HEK293 (cell line): ENCODE measurements at regions not wholly inside any gene's neighbourhood (a gene's known extent, or its start where the extent isn't known, plus 50 kb on each side); places are given as distances from the start of the nearest gene placed in this dataset.

Experiments
- CTCF ChIA-PET: fragments of 350-600 bp; formaldehyde crosslinking; extraction: SDS; loops from one replicate; lab custom pipeline; 2021; ENCODE audit warnings: antibody characterized with exemption; lab: Yijun Ruan, JAX
- POLR2A ChIA-PET: fragments of 300-600 bp; formaldehyde crosslinking; extraction: SDS; loops from one replicate; lab custom pipeline; 2020; ENCODE audit warnings: antibody characterized with exemption, inconsistent platforms; lab: Yijun Ruan, JAX
- H3K27ac ChIP-seq: fragments of 200-500 bp; sonication (Bioruptor generic); 2 replicates; pipeline ENCODE4 v1.5.1; 2014; ENCODE audit warnings: low read depth, low read length, control low read depth, inconsistent platforms; ENCODE audit errors: extremely low read depth
- H3K36me3 ChIP-seq, 2 experiments: fragments of 200-500 bp in 1 of 2; sonication (Bioruptor generic) in 1 of 2; 1 replicate in 1 of 2; 2 replicates in 1 of 2; pipeline ENCODE4 v1.5.1; 2014 to 2017; ENCODE audit warnings: inconsistent platforms in 2 of 2, low read length in 2 of 2; ENCODE audit not compliant: control insufficient read depth in 2 of 2, insufficient read depth in 1 of 2
- H3K4me1 ChIP-seq: fragments of 200-500 bp; sonication (Bioruptor generic); 2 replicates; pipeline ENCODE4 v1.5.1; 2014; ENCODE audit warnings: mild to moderate bottlenecking, low read length, inconsistent platforms; ENCODE audit not compliant: control insufficient read depth, insufficient read depth
- H3K4me3 ChIP-seq: 2 replicates; pipeline ENCODE4 v1.5.1; 2011; ENCODE audit warnings: low read depth, mild to moderate bottlenecking, control low read depth, low read length, moderate library complexity
- H3K9me3 ChIP-seq: fragments of 200-500 bp; sonication (Bioruptor generic); 2 replicates; pipeline ENCODE4 v1.5.1; 2014; ENCODE audit warnings: low read depth, low read length, inconsistent platforms; ENCODE audit not compliant: control insufficient read depth, insufficient read depth
- GLIS1 ChIP-seq: fragments of 450-650 bp; formaldehyde crosslinking; IDR thresholded peaks from 2 replicates; pipeline ENCODE4 v1.5.1; 2016; ENCODE audit warnings: missing biosample characterization, missing genetic modification characterization
- PRDM1 ChIP-seq: fragments of 450-650 bp; formaldehyde crosslinking; IDR thresholded peaks from 2 replicates; pipeline ENCODE4; 2016; ENCODE audit warnings: missing biosample characterization, missing genetic modification characterization
- PRDM6 ChIP-seq: fragments of 450-650 bp; formaldehyde crosslinking; IDR thresholded peaks from 2 replicates; pipeline ENCODE4 v1.5.1; 2017; ENCODE audit warnings: missing biosample characterization, missing genetic modification characterization
- ZNF157 ChIP-seq: fragments of 450-650 bp; formaldehyde crosslinking; IDR thresholded peaks from 2 replicates; pipeline ENCODE4 v1.5.1; 2016; ENCODE audit warnings: missing biosample characterization, missing genetic modification characterization
- ZNF16 ChIP-seq: fragments of 450-650 bp; formaldehyde crosslinking; IDR thresholded peaks from 2 replicates; pipeline ENCODE4 v1.5.1; 2016; ENCODE audit warnings: low read depth, missing biosample characterization, missing genetic modification characterization
- ZNF184 ChIP-seq: fragments of 450-650 bp; IDR thresholded peaks from 2 replicates; pipeline ENCODE4 v1.5.1; 2018; ENCODE audit warnings: missing biosample characterization, mild to moderate bottlenecking, missing genetic modification characterization
- ZNF23 ChIP-seq: fragments of 450-650 bp; formaldehyde crosslinking; IDR thresholded peaks from 2 replicates; pipeline ENCODE4 v1.5.1; 2016; ENCODE audit warnings: missing biosample characterization, missing genetic modification characterization, borderline replicate concordance
- ZNF350 ChIP-seq: fragments of 450-650 bp; formaldehyde crosslinking; IDR thresholded peaks from 2 replicates; pipeline ENCODE4 v1.5.0; 2017; ENCODE audit warnings: missing biosample characterization, mild to moderate bottlenecking, missing genetic modification characterization
- ZNF423 ChIP-seq: fragments of 450-650 bp; formaldehyde crosslinking; IDR thresholded peaks from 2 replicates; pipeline ENCODE4 v1.5.1; 2016; ENCODE audit warnings: missing biosample characterization, missing genetic modification characterization
- ZNF426 ChIP-seq: fragments of 450-650 bp; formaldehyde crosslinking; IDR thresholded peaks from 2 replicates; pipeline ENCODE4 v1.5.1; 2017; ENCODE audit warnings: missing biosample characterization, missing genetic modification characterization, mild to moderate bottlenecking, inconsistent platforms, moderate library complexity
- ZNF433 ChIP-seq: fragments of 450-650 bp; formaldehyde crosslinking; IDR thresholded peaks from 2 replicates; pipeline ENCODE4 v1.5.1; 2016; ENCODE audit warnings: missing biosample characterization, missing genetic modification characterization, low read depth
- ZNF514 ChIP-seq: fragments of 450-650 bp; formaldehyde crosslinking; IDR thresholded peaks from 2 replicates; pipeline ENCODE4 v1.5.1; 2016; ENCODE audit warnings: missing biosample characterization, missing genetic modification characterization
- ZNF558 ChIP-seq: fragments of 450-650 bp; formaldehyde crosslinking; IDR thresholded peaks from 2 replicates; pipeline ENCODE4 v1.5.1; 2016; ENCODE audit warnings: missing biosample characterization, missing genetic modification characterization
- ZNF639 ChIP-seq: fragments of 450-650 bp; formaldehyde crosslinking; IDR thresholded peaks from 2 replicates; pipeline ENCODE4 v1.5.1; 2016; ENCODE audit warnings: missing biosample characterization, missing genetic modification characterization
- ZNF660 ChIP-seq: fragments of 450-650 bp; IDR thresholded peaks from 2 replicates; pipeline ENCODE4 v1.5.1; 2018; ENCODE audit warnings: missing biosample characterization, mild to moderate bottlenecking, missing genetic modification characterization
- ZNF664 ChIP-seq: fragments of 450-650 bp; formaldehyde crosslinking; IDR thresholded peaks from 2 replicates; pipeline ENCODE4 v1.5.1; 2016; ENCODE audit warnings: missing biosample characterization, missing genetic modification characterization
- ZSCAN4 ChIP-seq: fragments of 450-650 bp; formaldehyde crosslinking; IDR thresholded peaks from 2 replicates; pipeline ENCODE4 v1.5.1; 2017; ENCODE audit warnings: missing biosample characterization, missing genetic modification characterization
- TF ChIP-seq, protein P1 (sequence below): fragments of 450-650 bp; formaldehyde crosslinking; IDR thresholded peaks from 2 replicates; pipeline ENCODE4 v1.5.1; 2016; ENCODE audit warnings: missing biosample characterization, missing genetic modification characterization
- TF ChIP-seq, protein P2 (sequence below): fragments of 450-650 bp; formaldehyde crosslinking; IDR thresholded peaks from 2 replicates; pipeline ENCODE4; 2016; ENCODE audit warnings: missing biosample characterization, missing genetic modification characterization
- TF ChIP-seq, protein P3 (sequence below): fragments of 450-650 bp; formaldehyde crosslinking; IDR thresholded peaks from 2 replicates; pipeline ENCODE4 v1.5.1; 2016; ENCODE audit warnings: missing biosample characterization, missing genetic modification characterization

- Histone ChIP-seq H3K36me3 (no peaks in the 10 kb centered on the region), H3K27ac (no peak overlapping the region), H3K4me1 (no peaks in the 10 kb centered on the region), H3K9me3 (no peaks in the 10 kb centered on the region), H3K4me3 (no peak overlapping the region)
- TF ChIP-seq ZNF16, result no peak
- TF ChIP-seq PRDM6 (tag by site-specific recombination), result no peak
- TF ChIP-seq ZNF423, result no peak
- no peak for TF ChIP-seq ZNF514
- TF ChIP-seq PRDM1 (tag by site-specific recombination), result no peak
- no peak for TF ChIP-seq ZNF426 (tag by site-specific recombination)
- TF ChIP-seq ZNF184 (tag by site-specific recombination), result no peak
- TF ChIP-seq, protein P1, sequence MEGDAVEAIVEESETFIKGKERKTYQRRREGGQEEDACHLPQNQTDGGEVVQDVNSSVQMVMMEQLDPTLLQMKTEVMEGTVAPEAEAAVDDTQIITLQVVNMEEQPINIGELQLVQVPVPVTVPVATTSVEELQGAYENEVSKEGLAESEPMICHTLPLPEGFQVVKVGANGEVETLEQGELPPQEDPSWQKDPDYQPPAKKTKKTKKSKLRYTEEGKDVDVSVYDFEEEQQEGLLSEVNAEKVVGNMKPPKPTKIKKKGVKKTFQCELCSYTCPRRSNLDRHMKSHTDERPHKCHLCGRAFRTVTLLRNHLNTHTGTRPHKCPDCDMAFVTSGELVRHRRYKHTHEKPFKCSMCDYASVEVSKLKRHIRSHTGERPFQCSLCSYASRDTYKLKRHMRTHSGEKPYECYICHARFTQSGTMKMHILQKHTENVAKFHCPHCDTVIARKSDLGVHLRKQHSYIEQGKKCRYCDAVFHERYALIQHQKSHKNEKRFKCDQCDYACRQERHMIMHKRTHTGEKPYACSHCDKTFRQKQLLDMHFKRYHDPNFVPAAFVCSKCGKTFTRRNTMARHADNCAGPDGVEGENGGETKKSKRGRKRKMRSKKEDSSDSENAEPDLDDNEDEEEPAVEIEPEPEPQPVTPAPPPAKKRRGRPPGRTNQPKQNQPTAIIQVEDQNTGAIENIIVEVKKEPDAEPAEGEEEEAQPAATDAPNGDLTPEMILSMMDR (tag by site-specific recombination), result no peak
- no peak for TF ChIP-seq ZNF157 (tag by site-specific recombination)
- TF ChIP-seq ZSCAN4 (tag by site-specific recombination), result no peak
- TF ChIP-seq ZNF350 (tag by site-specific recombination), result no peak
- TF ChIP-seq ZNF660 (tag by site-specific recombination), result no peak
- no peak for TF ChIP-seq GLIS1
- TF ChIP-seq ZNF23 (tag by site-specific recombination), result no peak
- TF ChIP-seq ZNF664 (tag by site-specific recombination), result no peak
- TF ChIP-seq, protein P2, sequence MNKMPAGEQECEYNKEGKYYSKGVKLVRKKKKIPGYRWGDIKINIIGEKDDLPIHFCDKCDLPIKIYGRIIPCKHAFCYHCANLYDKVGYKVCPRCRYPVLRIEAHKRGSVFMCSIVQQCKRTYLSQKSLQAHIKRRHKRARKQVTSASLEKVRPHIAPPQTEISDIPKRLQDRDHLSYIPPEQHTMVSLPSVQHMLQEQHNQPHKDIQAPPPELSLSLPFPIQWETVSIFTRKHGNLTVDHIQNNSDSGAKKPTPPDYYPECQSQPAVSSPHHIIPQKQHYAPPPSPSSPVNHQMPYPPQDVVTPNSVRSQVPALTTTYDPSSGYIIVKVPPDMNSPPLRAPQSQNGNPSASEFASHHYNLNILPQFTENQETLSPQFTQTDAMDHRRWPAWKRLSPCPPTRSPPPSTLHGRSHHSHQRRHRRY, result no peak
- TF ChIP-seq ZNF639 (tag by site-specific recombination), result no peak
- TF ChIP-seq ZNF558 (tag by site-specific recombination), result no peak
- no peak for TF ChIP-seq ZNF433 (tag by site-specific recombination)
- TF ChIP-seq, protein P3, sequence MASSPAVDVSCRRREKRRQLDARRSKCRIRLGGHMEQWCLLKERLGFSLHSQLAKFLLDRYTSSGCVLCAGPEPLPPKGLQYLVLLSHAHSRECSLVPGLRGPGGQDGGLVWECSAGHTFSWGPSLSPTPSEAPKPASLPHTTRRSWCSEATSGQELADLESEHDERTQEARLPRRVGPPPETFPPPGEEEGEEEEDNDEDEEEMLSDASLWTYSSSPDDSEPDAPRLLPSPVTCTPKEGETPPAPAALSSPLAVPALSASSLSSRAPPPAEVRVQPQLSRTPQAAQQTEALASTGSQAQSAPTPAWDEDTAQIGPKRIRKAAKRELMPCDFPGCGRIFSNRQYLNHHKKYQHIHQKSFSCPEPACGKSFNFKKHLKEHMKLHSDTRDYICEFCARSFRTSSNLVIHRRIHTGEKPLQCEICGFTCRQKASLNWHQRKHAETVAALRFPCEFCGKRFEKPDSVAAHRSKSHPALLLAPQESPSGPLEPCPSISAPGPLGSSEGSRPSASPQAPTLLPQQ, result no peak
- ChIA-PET POLR2A (no interaction called here), CTCF (interaction anchor here (0.6 kb wide), 1 partner anchor 190 kb away, joined by 3 read pairs; no protein-coding TSS in a partner anchor)
Measured at GRCh38 chr13:52961256-52961910, 67.2 kb upstream of the OLFM4 start.
